Activated naive CD8-positive, alpha-beta T cell treated with anti-CD3 and anti-CD28 coated beads, Interleukin-2, amount 10 ng/mL, durations not matched to agents 7 days and 5 days (primary cell): ENCODE measurements at regions not wholly inside any gene's neighbourhood (a gene's known extent, or its start where the extent isn't known, plus 50 kb on each side); places are given as distances from the start of the nearest gene placed in this dataset.

Experiments
- ATAC-seq: fragments of 150-1000 bp; cut with Tn5 transposase; one replicate; pipeline ENCODE4 v1.10.0; 2021; ENCODE audit warnings: low read depth, moderate library complexity
- POLR2A ChIA-PET: fragments of 350-600 bp; sonication (Branson Sonifier 250); formaldehyde crosslinking; loops from one replicate; lab custom pipeline; 2021; ENCODE audit warnings: antibody characterized with exemption; lab: Charles Lee
- DNase-seq: peaks from one replicate; pipeline ENCODE4 v3.0.0; 2021
- H3K27ac Mint-ChIP-seq: one replicate; pipeline ENCODE4 v1.8.0; 2022; ENCODE audit warnings: mild to moderate bottlenecking, mixed read lengths
- H3K27me3 Mint-ChIP-seq: one replicate; pipeline ENCODE4 v1.8.0; 2022; ENCODE audit warnings: mild to moderate bottlenecking, moderate library complexity, mixed read lengths
- H3K36me3 Mint-ChIP-seq: one replicate; pipeline ENCODE4 v1.8.0; 2021; ENCODE audit warnings: mild to moderate bottlenecking, mixed read lengths
- H3K4me1 Mint-ChIP-seq: one replicate; pipeline ENCODE4 v1.8.0; 2021; ENCODE audit warnings: mixed read lengths
- H3K4me3 Mint-ChIP-seq: one replicate; pipeline ENCODE4 v1.8.0; 2022; ENCODE audit warnings: mild to moderate bottlenecking, moderate library complexity, mixed read lengths
- H3K9me3 Mint-ChIP-seq: one replicate; pipeline ENCODE4 v1.8.0; 2021; ENCODE audit warnings: mixed read lengths

- no peaks in the 10 kb centered on the region for H3K36me3 Mint-ChIP-seq
- H3K27ac Mint-ChIP-seq = no peak overlapping the region
- no peak overlapping the region for H3K4me3 Mint-ChIP-seq
- ATAC-seq (no peak), DNase-seq (no peak)
- POLR2A ChIA-PET = no interaction called here
- H3K9me3 Mint-ChIP-seq = no peaks in the 10 kb centered on the region
- no peaks in the 10 kb centered on the region for H3K27me3 Mint-ChIP-seq
- peaks cover 5% of the 10 kb centered on the region for H3K4me1 Mint-ChIP-seq
These were observed 199.4 kb upstream of the NUDT4 start for GRCh38 chr12:93178154-93178878.

GRCh38 chr12:93179792-93180191 lies 197.9 kb upstream of the NUDT4 start:
- Mint-ChIP-seq H3K4me3 (no peak overlapping the region), H3K36me3 (peaks cover 10% of the 10 kb centered on the region), H3K4me1 (peaks cover 17% of the 10 kb centered on the region), H3K9me3 (peaks cover 4% of the 10 kb centered on the region), H3K27me3 (no peaks in the 10 kb centered on the region), H3K27ac (no peak overlapping the region)
- no peak for ATAC-seq
- no peak for DNase-seq
- POLR2A ChIA-PET = no interaction called here

DNA sequence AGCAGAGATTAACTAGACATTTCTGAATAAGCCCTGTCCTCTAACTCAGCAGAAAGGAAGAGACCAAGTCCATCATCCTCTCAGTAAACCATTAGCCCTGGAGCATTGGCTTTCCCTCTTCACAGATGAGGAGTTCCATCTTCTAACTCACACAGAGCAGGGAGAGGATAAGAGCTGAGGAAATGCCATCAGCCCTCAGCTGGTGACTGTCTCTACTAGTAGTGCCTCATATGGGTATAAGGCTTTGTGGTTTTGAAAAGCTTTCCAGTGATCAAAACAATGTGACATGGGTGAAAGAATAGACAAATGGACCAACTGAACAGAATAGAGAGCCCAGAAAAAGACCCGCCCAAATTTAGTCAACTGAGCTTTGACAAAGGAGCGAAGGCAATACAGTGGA lies 197.2 kb upstream of the NUDT4 start:
- Mint-ChIP-seq H3K4me3 (no peak overlapping the region), H3K9me3 (peaks cover 7% of the 10 kb centered on the region), H3K27me3 (no peaks in the 10 kb centered on the region), H3K36me3 (peaks cover 15% of the 10 kb centered on the region), H3K4me1 (peaks cover 23% of the 10 kb centered on the region), H3K27ac (no peak overlapping the region)
- POLR2A ChIA-PET = no interaction called here
- ATAC-seq = no peak
- DNase-seq = no peak

- no peak overlapping the region for H3K4me3 Mint-ChIP-seq
- H3K9me3 Mint-ChIP-seq = peaks cover 7% of the 10 kb centered on the region
- H3K27ac Mint-ChIP-seq = no peak overlapping the region
- ATAC-seq = no peak
- no peak for DNase-seq
- H3K27me3 Mint-ChIP-seq = no peaks in the 10 kb centered on the region
- peaks cover 15% of the 10 kb centered on the region for H3K36me3 Mint-ChIP-seq
- peaks cover 23% of the 10 kb centered on the region for H3K4me1 Mint-ChIP-seq
- POLR2A ChIA-PET = no interaction called here
These were observed 196.2 kb upstream of the NUDT4 start for GRCh38 chr12:93181409-93181965.

DNA sequence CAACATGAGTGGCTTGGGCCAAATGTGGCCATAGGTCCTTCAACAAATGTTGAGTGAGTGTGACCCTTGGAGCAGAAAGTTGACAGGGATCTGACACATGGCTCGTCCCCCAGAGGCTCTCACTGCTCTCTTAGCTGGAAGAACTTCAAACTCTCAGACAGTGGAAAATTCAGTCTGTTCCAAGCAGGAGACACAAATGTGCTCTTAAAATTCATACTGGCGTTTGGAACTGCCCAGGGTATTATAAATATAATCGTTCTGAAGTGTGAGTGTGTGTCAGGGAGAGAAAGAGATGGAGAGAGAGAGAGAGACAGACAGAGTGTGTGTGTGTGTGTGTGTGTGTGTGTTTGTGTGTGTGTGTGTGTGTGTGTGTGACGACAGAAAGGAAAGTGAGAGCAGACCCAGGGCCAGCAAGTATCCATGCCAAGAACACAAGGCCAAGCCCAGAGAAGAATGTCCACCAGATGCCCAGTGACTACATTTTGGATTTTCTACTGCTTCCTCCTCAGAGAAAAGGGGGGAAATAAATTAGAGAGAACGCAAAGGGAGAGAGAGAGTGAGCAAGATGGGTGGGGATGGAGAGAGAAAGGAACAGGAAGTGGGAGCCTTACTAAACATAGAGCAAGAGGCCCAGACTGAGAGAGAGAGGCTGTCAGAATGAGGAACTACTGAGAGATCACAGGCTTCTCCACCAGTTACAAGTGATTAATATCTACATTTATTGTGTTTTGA lies 193.6 kb upstream of the NUDT4 start:
- ATAC-seq (peak; percentile 92), DNase-seq (no peak)
- peaks cover 11% of the 10 kb centered on the region for H3K9me3 Mint-ChIP-seq
- peak overlapping the region; percentile 87 for H3K27ac Mint-ChIP-seq
- peaks cover 23% of the 10 kb centered on the region for H3K4me1 Mint-ChIP-seq
- peak overlapping the region; percentile 43 for H3K4me3 Mint-ChIP-seq
- no peaks in the 10 kb centered on the region for H3K27me3 Mint-ChIP-seq
- POLR2A ChIA-PET = no interaction called here
- peaks cover 15% of the 10 kb centered on the region for H3K36me3 Mint-ChIP-seq

DNA sequence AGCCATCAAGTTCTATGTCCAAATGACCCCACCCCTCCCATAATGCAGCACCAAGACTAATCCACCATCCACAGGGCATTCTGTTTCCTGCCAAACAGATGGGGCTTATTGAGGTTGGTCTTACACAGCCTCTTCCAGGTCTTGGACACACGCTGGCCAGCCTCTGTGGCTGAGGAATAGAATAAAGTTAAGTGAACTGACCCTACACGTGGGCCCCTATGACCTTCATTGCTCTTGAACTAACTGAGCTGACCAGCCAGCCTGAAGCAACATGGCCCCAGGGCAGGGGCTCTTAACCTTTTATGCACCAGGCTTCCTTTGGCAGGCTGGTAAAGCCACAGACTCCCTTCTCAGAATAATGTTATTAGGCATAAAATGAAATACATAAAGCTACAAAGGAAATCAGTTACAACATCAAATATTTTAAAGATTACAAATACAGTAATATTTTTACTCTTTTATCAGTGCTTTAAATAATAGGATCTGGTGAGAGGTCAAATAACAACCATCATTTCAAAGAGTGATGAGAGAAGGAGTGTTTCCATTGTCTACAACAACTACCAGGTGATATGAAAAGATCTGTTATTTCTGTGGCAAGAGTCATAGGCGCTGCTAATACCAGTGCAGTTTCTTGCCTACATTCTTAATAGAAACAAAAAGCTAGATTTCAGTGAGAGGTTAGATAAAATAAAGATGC lies 192.9 kb upstream of the NUDT4 start:
- no peaks in the 10 kb centered on the region for H3K27me3 Mint-ChIP-seq
- no peak for ATAC-seq
- peak; percentile 28 for DNase-seq
- no peak overlapping the region for H3K4me3 Mint-ChIP-seq
- H3K36me3 Mint-ChIP-seq = peaks cover 15% of the 10 kb centered on the region
- H3K4me1 Mint-ChIP-seq = peaks cover 23% of the 10 kb centered on the region
- H3K9me3 Mint-ChIP-seq = peaks cover 11% of the 10 kb centered on the region
- POLR2A ChIA-PET = no interaction called here
- peak overlapping the region; percentile 87 for H3K27ac Mint-ChIP-seq

GRCh38 chr12:93185369-93185741 lies 192.4 kb upstream of the NUDT4 start:
- H3K4me3 Mint-ChIP-seq = no peak overlapping the region
- DNase-seq (no peak), ATAC-seq (no peak)
- POLR2A ChIA-PET = no interaction called here
- H3K27ac Mint-ChIP-seq = peak overlapping the region; percentile 3
- H3K36me3 Mint-ChIP-seq = peaks cover 15% of the 10 kb centered on the region
- H3K4me1 Mint-ChIP-seq = peaks cover 23% of the 10 kb centered on the region
- H3K27me3 Mint-ChIP-seq = no peaks in the 10 kb centered on the region
- peaks cover 11% of the 10 kb centered on the region for H3K9me3 Mint-ChIP-seq

GRCh38 chr12:93186131-93186530 lies 191.6 kb upstream of the NUDT4 start:
- H3K4me1 Mint-ChIP-seq = peaks cover 20% of the 10 kb centered on the region
- no peaks in the 10 kb centered on the region for H3K27me3 Mint-ChIP-seq
- DNase-seq (no peak), ATAC-seq (no peak)
- no peak overlapping the region for H3K4me3 Mint-ChIP-seq
- POLR2A ChIA-PET = no interaction called here
- H3K9me3 Mint-ChIP-seq = peaks cover 11% of the 10 kb centered on the region
- H3K27ac Mint-ChIP-seq = no peak overlapping the region
- H3K36me3 Mint-ChIP-seq = peaks cover 15% of the 10 kb centered on the region

GRCh38 chr12:93186621-93187020 lies 191.1 kb upstream of the NUDT4 start:
- peaks cover 15% of the 10 kb centered on the region for H3K36me3 Mint-ChIP-seq
- DNase-seq (no peak), ATAC-seq (no peak)
- H3K4me1 Mint-ChIP-seq = peaks cover 18% of the 10 kb centered on the region
- H3K27ac Mint-ChIP-seq = no peak overlapping the region
- POLR2A ChIA-PET = no interaction called here
- no peak overlapping the region for H3K4me3 Mint-ChIP-seq
- H3K27me3 Mint-ChIP-seq = no peaks in the 10 kb centered on the region
- peaks cover 11% of the 10 kb centered on the region for H3K9me3 Mint-ChIP-seq

DNA sequence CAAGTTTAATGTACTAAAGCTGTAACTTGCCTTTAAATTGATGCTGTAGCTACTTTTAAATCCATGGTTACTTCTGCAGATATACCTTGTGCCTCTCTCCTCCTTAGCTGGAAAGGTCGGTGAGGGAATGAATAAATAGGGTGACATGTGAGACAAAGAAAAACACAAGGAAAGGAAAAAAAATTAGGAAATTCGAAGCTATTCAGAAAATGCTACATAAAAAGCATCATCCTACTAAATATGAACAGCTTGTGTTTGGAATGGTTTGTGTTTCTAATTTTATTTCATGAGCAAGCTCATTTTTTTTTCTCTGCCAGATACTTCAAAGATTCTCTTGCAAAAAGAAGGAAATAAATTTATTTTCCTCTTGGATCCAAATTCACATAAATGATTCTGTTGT lies 186.3 kb upstream of the NUDT4 start:
- Mint-ChIP-seq H3K27me3 (peaks cover 7% of the 10 kb centered on the region), H3K27ac (no peak overlapping the region), H3K4me3 (no peak overlapping the region), H3K4me1 (no peaks in the 10 kb centered on the region), H3K36me3 (no peaks in the 10 kb centered on the region), H3K9me3 (peaks cover 6% of the 10 kb centered on the region)
- ATAC-seq (no peak), DNase-seq (no peak)
- POLR2A ChIA-PET = no interaction called here

DNA sequence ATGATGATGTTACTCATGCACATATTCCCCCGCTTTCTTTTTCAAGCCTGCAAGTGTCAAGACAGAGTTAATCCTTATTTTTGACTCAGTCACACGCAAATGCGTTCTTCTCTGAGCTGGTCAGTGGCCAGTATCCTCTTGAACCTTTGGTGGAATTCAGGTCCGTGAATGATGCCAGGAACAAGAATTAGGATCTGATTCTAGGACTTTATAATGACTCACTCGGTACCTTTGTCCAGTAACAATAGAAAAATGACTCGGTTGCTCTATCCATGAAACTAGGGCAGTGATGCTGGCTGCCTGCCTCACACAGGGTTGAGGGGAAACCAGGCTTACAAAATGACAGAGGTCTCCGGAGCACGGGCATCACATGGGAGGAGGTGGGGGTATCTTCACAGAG lies 185.8 kb upstream of the NUDT4 start:
- H3K9me3 Mint-ChIP-seq = peaks cover 6% of the 10 kb centered on the region
- no peak for DNase-seq

DNA sequence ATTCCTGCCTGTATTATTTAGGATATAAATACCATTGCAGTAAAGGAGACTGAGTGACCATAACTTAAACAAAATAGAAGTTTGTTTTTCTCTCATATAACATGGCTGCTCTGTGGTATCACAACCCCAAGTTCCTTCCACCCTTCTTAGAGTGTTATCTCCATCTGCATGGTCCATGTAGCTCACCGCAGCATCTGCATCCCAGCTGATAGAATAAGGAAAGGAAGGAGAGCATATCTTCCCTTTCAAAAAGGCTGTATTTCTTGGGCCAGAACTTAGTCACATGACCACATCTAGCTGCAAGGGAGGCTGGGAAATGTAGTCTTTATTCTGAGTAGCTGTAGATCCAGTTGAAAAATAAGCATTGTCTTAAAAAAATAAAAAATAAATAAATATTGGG lies 184.8 kb upstream of the NUDT4 start:
- DNase-seq (no peak), ATAC-seq (no peak)
- Mint-ChIP-seq H3K4me3 (no peak overlapping the region), H3K4me1 (no peaks in the 10 kb centered on the region), H3K9me3 (peaks cover 4% of the 10 kb centered on the region), H3K27ac (no peak overlapping the region), H3K36me3 (no peaks in the 10 kb centered on the region), H3K27me3 (peaks cover 7% of the 10 kb centered on the region)
- POLR2A ChIA-PET = no interaction called here

More for the DNA sequence above, 185.8 kb upstream of the NUDT4 start:
- Mint-ChIP-seq H3K27me3 (peaks cover 7% of the 10 kb centered on the region), H3K36me3 (no peaks in the 10 kb centered on the region), H3K4me1 (no peaks in the 10 kb centered on the region), H3K27ac (no peak overlapping the region), H3K4me3 (no peak overlapping the region)
- no peak for ATAC-seq
- POLR2A ChIA-PET = no interaction called here

DNA sequence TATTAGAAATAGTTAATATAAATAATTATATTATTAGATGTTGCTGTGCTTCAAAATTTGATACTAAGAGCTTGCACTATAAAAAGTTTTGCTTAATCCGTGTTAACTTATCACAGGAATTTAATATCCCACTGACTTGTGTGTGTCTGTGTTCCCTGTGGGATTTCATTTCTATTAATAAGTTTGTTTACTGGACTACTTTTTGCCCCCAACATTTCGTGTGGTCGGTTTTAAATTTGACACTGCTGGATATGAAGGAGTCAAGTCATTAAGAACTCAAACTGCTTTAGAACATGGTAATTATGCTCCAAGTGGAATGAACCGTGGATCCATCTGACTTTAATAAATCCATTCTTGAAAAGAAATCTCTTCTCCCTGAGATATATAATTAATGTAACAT lies 182.2 kb upstream of the NUDT4 start:
- no peaks in the 10 kb centered on the region for H3K4me1 Mint-ChIP-seq
- H3K4me3 Mint-ChIP-seq = no peak overlapping the region
- peaks cover 9% of the 10 kb centered on the region for H3K27me3 Mint-ChIP-seq
- H3K9me3 Mint-ChIP-seq = peaks cover 2% of the 10 kb centered on the region
- DNase-seq (no peak), ATAC-seq (no peak)
- POLR2A ChIA-PET = no interaction called here
- H3K27ac Mint-ChIP-seq = no peak overlapping the region
- no peaks in the 10 kb centered on the region for H3K36me3 Mint-ChIP-seq
